GM12892 (cell line): ENCODE measurements at regions not wholly inside any gene's neighbourhood (a gene's known extent, or its start where the extent isn't known, plus 50 kb on each side); places are given as distances from the start of the nearest gene placed in this dataset.
A peak's percentile ranks its signal among the peaks of the same experiment; 100 is the strongest.
"Not testable (repeated sequence)": the region's sequence is repeated elsewhere in the genome, so short reads cannot be mapped to it uniquely, and the experiment has no call there.

ENCODE experiments used
- DNase-seq: peaks from one replicate; pipeline ENCODE4 v3.0.0; 2011; ENCODE audit not compliant: insufficient read length
- FAIRE-seq: peaks from 2 replicates; lab custom pipeline; 2011; peaks lifted over from hg19 to GRCh38; lab: Jason Lieb, UNC
- POLR2A ChIP-seq: IDR thresholded peaks from 2 replicates; pipeline ENCODE4 v1.6.1; 2011; ENCODE audit warnings: low read depth, low read length, control low read depth
- POLR2AphosphoS5 ChIP-seq: IDR thresholded peaks from 2 replicates; pipeline ENCODE4 v1.6.1; 2011; ENCODE audit warnings: low read depth, low read length, control low read depth
- TAF1 ChIP-seq: IDR thresholded peaks from 2 replicates; pipeline ENCODE4 v1.6.1; 2011; ENCODE audit warnings: low read depth, mild to moderate bottlenecking, control low read depth, low read length, borderline replicate concordance

GRCh38 chr6:98047871-98048270 lies 764.9 kb upstream of the MMS22L start:
- DNase-seq, result no peak
- no peak for FAIRE-seq
- TF ChIP-seq POLR2AphosphoS5 (no peak), TAF1 (no peak), POLR2A (no peak)

GRCh38 chr6:98054453-98054852 lies 771.4 kb upstream of the MMS22L start:
- FAIRE-seq, result no peak
- TF ChIP-seq TAF1 (no peak), POLR2AphosphoS5 (no peak)
- no peak for DNase-seq

GRCh38 chr6:98056955-98057354 lies 773.9 kb upstream of the MMS22L start:
- no peak for FAIRE-seq
- TF ChIP-seq POLR2AphosphoS5, result no peak
- no peak for TF ChIP-seq TAF1
- no peak for TF ChIP-seq POLR2A
- DNase-seq, result no peak

GRCh38 chr6:98067375-98067774 lies 767.0 kb upstream of the POU3F2 start:
- FAIRE-seq (no peak), DNase-seq (no peak)
- TF ChIP-seq TAF1 (no peak), POLR2A (no peak), POLR2AphosphoS5 (no peak)

- not testable (repeated sequence) for FAIRE-seq, DNase-seq
These were observed 745.8 kb upstream of the POU3F2 start for GRCh38 chr6:98088537-98088936.

GRCh38 chr6:98092331-98092730 lies 742.0 kb upstream of the POU3F2 start:
- FAIRE-seq (no peak), DNase-seq (no peak)
- TF ChIP-seq POLR2AphosphoS5 (no peak), POLR2A (no peak), TAF1 (no peak)

GRCh38 chr6:98094696-98095095 lies 739.7 kb upstream of the POU3F2 start:
- DNase-seq, result no peak
- FAIRE-seq, result no peak
- TF ChIP-seq POLR2AphosphoS5, result no peak
- TF ChIP-seq TAF1, result no peak

- no peak for DNase-seq
- no peak for FAIRE-seq
- TF ChIP-seq POLR2AphosphoS5 (no peak), TAF1 (no peak), POLR2A (no peak)
These were observed 726.6 kb upstream of the POU3F2 start for GRCh38 chr6:98107801-98108200.

- TF ChIP-seq POLR2AphosphoS5 (no peak), TAF1 (no peak), POLR2A (no peak)
- FAIRE-seq, result no peak
These were observed 717.9 kb upstream of the POU3F2 start for GRCh38 chr6:98116455-98116854.

GRCh38 chr6:98117068-98117467 lies 717.3 kb upstream of the POU3F2 start:
- TF ChIP-seq TAF1 (no peak), POLR2AphosphoS5 (no peak), POLR2A (no peak)
- FAIRE-seq, result no peak
- no peak for DNase-seq

More at GRCh38 chr6:98116455-98116854, 717.9 kb upstream of the POU3F2 start:
- DNase-seq, result no peak

GRCh38 chr6:98118397-98119045 lies 715.9 kb upstream of the POU3F2 start:
- TF ChIP-seq POLR2A (no peak), TAF1 (no peak), POLR2AphosphoS5 (no peak)
- FAIRE-seq (peak; percentile 46), DNase-seq (no peak)

- TF ChIP-seq POLR2A, result no peak
- no peak for TF ChIP-seq POLR2AphosphoS5
- TF ChIP-seq TAF1, result no peak
- FAIRE-seq, result no peak
- no peak for DNase-seq
These were observed 710.2 kb upstream of the POU3F2 start for GRCh38 chr6:98124171-98124570.

GRCh38 chr6:98131290-98131990 lies 702.9 kb upstream of the POU3F2 start:
- DNase-seq, result no peak
- FAIRE-seq, result no peak
- TF ChIP-seq POLR2AphosphoS5 (no peak), TAF1 (no peak), POLR2A (no peak)

- no peak for TF ChIP-seq POLR2AphosphoS5
- TF ChIP-seq TAF1, result no peak
- TF ChIP-seq POLR2A, result no peak
- FAIRE-seq (no peak), DNase-seq (no peak)
These were observed 698.0 kb upstream of the POU3F2 start for GRCh38 chr6:98136333-98136732.
